ENCODE measurements at regions not wholly inside any gene's neighbourhood (a gene's known extent, or its start where the extent isn't known, plus 50 kb on each side); places are given as distances from the start of the nearest gene placed in this dataset.

DNA sequence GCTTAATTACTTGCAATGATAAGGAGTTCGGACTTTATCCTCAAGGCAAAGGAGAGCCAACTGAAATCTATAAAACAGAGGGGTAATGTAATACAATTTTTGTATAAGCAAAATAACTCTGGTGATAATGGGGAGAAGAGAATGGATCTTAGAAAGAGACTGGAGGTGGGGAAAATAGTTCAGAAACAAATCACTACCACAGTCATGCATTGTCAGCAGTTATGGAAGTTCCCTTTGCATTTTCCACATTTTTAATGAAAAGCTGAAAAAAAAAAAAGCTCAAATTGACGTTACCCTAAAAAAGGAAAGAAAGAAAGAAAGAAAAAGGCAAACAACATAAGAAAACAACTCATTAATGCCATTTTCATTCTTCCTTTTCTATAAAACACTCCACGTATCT lies 337.6 kb upstream of the HSF2 start:
- in situ Hi-C loops (cut with MboI; ENCODE audit: low sequenced_read_pairs) = no loop called here
- peaks cover 16% of the 10 kb centered on the region; the same call in 1 of the 2 replicates for H3K27me3 ChIP-seq (ENCODE audit: low read depth)
- no peaks in the 10 kb centered on the region for H3K4me1 ChIP-seq
- H3K9me3 ChIP-seq = no peaks in the 10 kb centered on the region
- no peaks in the 10 kb centered on the region for H3K36me3 ChIP-seq (replicated peaks)
- DNase-seq (ENCODE audit: low spot score in 2 of 2) = no peak
- no peak overlapping the region for H3K4me3 ChIP-seq

DNA sequence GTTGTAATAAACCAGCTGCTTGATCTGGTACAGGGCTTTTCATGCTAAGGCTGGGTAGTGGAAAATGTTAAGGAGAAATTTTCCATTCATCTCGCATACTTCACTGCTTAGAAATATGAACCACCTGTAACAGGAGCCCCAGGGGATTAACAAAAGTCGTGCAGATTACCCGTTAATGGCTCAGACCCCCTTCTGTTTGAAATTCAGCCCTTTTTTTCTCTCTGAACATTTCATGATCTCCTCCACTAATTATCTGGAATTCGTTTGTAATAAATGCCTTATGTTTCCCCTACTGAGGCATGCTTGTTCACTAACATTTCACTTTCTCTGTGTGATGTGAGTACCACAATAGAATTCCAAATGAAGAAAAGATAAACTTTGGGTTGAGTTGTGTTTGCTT lies 336.4 kb upstream of the HSF2 start:
- H3K36me3 ChIP-seq (replicated peaks) = no peaks in the 10 kb centered on the region
- DNase-seq (ENCODE audit: low spot score in 2 of 2) = no peak
- H3K27me3 ChIP-seq (ENCODE audit: low read depth) = peaks cover 16% of the 10 kb centered on the region; the same call in 1 of the 2 replicates
- in situ Hi-C loops (cut with MboI; ENCODE audit: low sequenced_read_pairs) = no loop called here
- H3K4me3 ChIP-seq = no peak overlapping the region
- H3K4me1 ChIP-seq = no peaks in the 10 kb centered on the region
- H3K9me3 ChIP-seq = no peaks in the 10 kb centered on the region

GRCh38 chr6:122063761-122064160 lies 335.7 kb upstream of the HSF2 start:
- in situ Hi-C loops (cut with MboI; ENCODE audit: low sequenced_read_pairs) = no loop called here
- Histone ChIP-seq H3K27me3 (ENCODE audit: low read depth) (peaks cover 16% of the 10 kb centered on the region; the same call in 1 of the 2 replicates), H3K4me3 (no peak overlapping the region), H3K4me1 (no peaks in the 10 kb centered on the region), H3K9me3 (no peaks in the 10 kb centered on the region), H3K36me3 (replicated peaks) (no peaks in the 10 kb centered on the region)
- no peak for DNase-seq (ENCODE audit: low spot score in 2 of 2)

DNA sequence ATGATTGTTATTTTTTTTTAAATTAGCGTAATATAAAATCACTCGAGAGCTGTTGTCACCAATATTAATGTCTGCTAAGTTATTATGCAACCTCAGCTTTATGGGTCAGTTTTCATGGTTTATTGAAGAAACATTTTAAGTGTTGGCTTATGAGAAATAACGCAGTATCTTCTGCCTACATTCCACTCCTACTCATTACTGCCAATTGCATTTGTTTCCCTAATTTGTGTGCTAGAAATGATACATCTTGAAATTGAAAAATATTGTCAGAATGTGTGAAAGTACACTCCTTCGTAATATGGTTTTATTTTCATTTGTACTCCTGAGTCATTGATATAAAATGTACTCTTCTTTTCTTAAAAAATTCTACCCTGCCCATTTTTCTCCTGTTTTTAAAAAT lies 333.3 kb upstream of the HSF2 start:
- Histone ChIP-seq H3K4me3 (no peak overlapping the region), H3K4me1 (no peaks in the 10 kb centered on the region), H3K9me3 (no peaks in the 10 kb centered on the region), H3K27me3 (ENCODE audit: low read depth) (peaks cover 16% of the 10 kb centered on the region; the same call in 1 of the 2 replicates), H3K36me3 (replicated peaks) (no peaks in the 10 kb centered on the region)
- no peak for DNase-seq (ENCODE audit: low spot score in 2 of 2)
- in situ Hi-C loops (cut with MboI; ENCODE audit: low sequenced_read_pairs) = no loop called here

- Histone ChIP-seq H3K4me3 (no peak overlapping the region), H3K36me3 (replicated peaks) (no peaks in the 10 kb centered on the region), H3K9me3 (no peaks in the 10 kb centered on the region), H3K4me1 (no peaks in the 10 kb centered on the region), H3K27me3 (ENCODE audit: low read depth) (0 out of 2 replicates have a peak, but pooled peaks cover 2% of the 10 kb centered on the region)
- in situ Hi-C loops (cut with MboI; ENCODE audit: low sequenced_read_pairs) = no loop called here
- DNase-seq (ENCODE audit: low spot score in 2 of 2) = no peak
These were observed 331.1 kb upstream of the HSF2 start for GRCh38 chr6:122068291-122068769.

DNA sequence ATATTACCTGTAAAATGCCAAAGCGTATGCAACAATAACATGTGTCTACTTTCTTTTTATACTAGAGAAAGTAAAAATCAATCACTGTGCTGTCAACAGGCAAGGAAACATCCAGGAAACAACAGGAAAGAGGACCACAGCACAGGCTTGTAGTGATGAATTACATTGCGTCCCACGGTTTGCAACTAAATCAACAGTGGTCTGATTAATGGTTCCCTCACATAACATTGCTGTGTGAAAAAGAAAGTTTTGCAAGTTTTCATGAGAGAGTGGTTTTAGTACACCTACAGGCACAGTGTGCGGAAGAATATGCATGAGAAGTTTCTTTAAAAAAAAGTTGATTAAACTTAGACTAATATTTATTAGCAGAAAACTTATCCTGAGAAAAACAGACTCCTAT lies 329.5 kb upstream of the HSF2 start:
- Histone ChIP-seq H3K4me3 (no peak overlapping the region), H3K36me3 (replicated peaks) (no peaks in the 10 kb centered on the region), H3K9me3 (no peaks in the 10 kb centered on the region), H3K27me3 (ENCODE audit: low read depth) (no peaks in the 10 kb centered on the region), H3K4me1 (no peaks in the 10 kb centered on the region)
- in situ Hi-C loops (cut with MboI; ENCODE audit: low sequenced_read_pairs) = no loop called here
- no peak for DNase-seq (ENCODE audit: low spot score in 2 of 2)

DNA sequence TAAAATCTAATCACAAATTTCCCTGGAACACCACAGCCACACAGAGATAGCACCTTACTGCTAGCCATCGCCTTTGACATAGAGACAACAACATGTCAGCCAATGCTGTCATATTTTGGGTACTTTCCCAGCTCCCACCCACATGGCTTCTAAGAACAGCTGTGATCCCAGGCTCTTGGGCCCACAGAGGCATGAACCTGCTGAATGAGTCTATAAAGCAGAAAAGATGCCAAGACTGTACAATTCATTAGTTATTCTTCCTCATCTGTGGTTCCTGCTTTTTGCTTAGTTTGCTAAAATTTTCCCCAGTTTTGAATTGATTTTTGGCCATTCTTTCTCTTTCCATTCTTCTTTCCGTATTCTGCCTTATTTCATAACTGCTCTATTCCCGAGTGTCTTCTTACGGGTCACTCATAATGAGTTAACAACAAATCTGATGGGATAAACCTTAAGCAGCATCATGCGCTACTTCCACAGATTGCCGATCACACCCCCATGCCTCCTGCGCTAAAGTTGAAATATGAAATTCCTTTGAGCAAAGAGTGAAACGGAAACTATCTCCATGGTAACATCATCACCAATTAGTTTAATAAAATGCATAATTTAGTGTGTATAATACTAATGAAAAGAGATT lies 327.3 kb upstream of the HSF2 start:
- no peak overlapping the region for H3K4me3 ChIP-seq
- no peaks in the 10 kb centered on the region for H3K27me3 ChIP-seq (ENCODE audit: low read depth)
- DNase-seq (ENCODE audit: low spot score in 2 of 2) = no peak
- no peaks in the 10 kb centered on the region for H3K9me3 ChIP-seq
- H3K4me1 ChIP-seq = no peaks in the 10 kb centered on the region
- H3K36me3 ChIP-seq (replicated peaks) = no peaks in the 10 kb centered on the region
- in situ Hi-C loops (cut with MboI; ENCODE audit: low sequenced_read_pairs) = no loop called here

DNA sequence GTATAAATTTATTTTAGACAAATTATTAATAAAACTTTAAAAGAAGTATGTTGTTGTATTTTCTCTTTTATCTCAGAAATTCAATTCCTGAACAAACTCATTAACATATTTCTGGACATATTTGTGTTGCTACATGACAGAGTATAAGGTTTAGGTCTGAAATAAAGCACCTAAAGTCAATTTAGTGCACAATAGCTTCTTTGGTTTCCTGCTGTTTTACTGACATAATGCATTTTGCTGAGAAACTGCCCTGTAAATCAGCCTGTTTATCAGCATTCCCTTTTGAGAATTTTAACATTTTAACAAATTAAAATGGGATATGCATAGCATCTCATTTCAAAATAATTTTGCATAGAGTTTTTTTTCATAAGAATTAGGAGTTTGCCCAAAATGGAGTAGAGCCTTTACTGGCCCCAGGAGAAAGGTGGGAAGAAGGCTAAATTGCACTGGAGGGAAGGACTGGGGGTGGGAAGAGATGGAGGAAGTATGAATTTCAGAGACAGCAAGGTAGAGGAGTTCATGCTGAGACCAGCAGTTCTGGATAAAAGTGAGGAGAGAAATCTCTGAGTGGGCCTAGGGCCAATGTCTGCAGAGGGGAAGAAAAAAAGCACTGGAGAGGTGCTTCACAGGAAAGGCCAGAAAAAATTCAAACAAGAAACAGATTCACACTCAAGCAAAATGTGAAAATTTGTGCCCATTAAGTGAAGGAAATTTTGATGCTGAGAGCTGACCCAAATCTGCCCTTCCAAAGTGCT lies 324.2 kb upstream of the HSF2 start:
- Histone ChIP-seq H3K4me3 (no peak overlapping the region), H3K27me3 (ENCODE audit: low read depth) (no peaks in the 10 kb centered on the region), H3K9me3 (no peaks in the 10 kb centered on the region), H3K4me1 (no peaks in the 10 kb centered on the region), H3K36me3 (replicated peaks) (no peaks in the 10 kb centered on the region)
- in situ Hi-C loops (cut with MboI; ENCODE audit: low sequenced_read_pairs) = no loop called here
- DNase-seq (ENCODE audit: low spot score in 2 of 2) = no peak

GRCh38 chr6:122075917-122076316 lies 323.5 kb upstream of the HSF2 start:
- no peaks in the 10 kb centered on the region for H3K4me1 ChIP-seq
- no peaks in the 10 kb centered on the region for H3K36me3 ChIP-seq (replicated peaks)
- in situ Hi-C loops (cut with MboI; ENCODE audit: low sequenced_read_pairs) = no loop called here

GRCh38 chr6:122077603-122078002 lies 321.8 kb upstream of the HSF2 start:
- in situ Hi-C loops (cut with MboI; ENCODE audit: low sequenced_read_pairs) = no loop called here
- H3K4me1 ChIP-seq = no peaks in the 10 kb centered on the region
- no peaks in the 10 kb centered on the region for H3K27me3 ChIP-seq (ENCODE audit: low read depth)
- no peak overlapping the region for H3K4me3 ChIP-seq
- H3K36me3 ChIP-seq (replicated peaks) = no peaks in the 10 kb centered on the region
- no peak for DNase-seq (ENCODE audit: low spot score in 2 of 2)
- H3K9me3 ChIP-seq = no peaks in the 10 kb centered on the region

More at GRCh38 chr6:122075917-122076316, 323.5 kb upstream of the HSF2 start:
- Histone ChIP-seq H3K4me3 (no peak overlapping the region), H3K27me3 (ENCODE audit: low read depth) (no peaks in the 10 kb centered on the region), H3K9me3 (no peaks in the 10 kb centered on the region)
- DNase-seq (ENCODE audit: low spot score in 2 of 2) = no peak

DNA sequence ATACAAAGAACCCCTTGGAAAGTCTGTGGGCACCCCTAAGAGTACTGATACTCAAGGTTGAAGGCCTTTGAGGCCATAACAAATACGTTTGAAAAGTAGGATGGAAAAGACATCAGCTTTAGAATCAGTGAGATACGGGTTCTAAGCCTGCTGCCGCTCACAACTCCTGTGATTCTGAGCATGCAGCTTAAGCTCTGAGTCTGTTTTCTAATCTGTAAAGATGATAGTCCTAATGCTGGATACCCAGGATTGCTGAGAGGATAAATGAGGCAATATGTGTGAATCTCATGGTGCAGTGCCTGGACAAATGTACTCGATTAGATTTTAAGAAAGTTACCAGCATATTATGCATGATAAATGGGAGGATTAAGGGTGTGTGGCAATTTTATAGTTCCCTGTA lies 321.0 kb upstream of the HSF2 start:
- Histone ChIP-seq H3K4me1 (no peaks in the 10 kb centered on the region), H3K27me3 (ENCODE audit: low read depth) (no peaks in the 10 kb centered on the region), H3K9me3 (no peaks in the 10 kb centered on the region), H3K4me3 (no peak overlapping the region), H3K36me3 (replicated peaks) (no peaks in the 10 kb centered on the region)
- DNase-seq (ENCODE audit: low spot score in 2 of 2) = no peak
- in situ Hi-C loops (cut with MboI; ENCODE audit: low sequenced_read_pairs) = no loop called here

DNA sequence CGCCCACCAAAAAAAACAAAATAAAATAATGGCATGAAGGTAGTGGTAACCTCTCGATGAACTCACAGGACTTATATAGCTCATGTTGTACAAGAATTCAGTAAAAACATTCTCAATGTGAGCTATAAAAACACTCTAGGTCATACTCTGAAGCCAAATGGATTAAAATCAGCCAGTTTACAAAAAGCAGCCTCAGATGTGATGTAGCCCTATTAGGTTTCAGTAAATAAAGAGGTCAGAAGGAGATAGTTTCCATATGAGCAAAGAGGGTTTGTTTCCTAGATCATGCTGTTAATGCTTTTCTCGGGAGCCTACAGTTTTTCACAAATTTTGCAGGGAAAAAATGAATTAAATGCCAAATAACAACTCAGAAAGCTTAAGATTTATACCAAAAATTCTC lies 319.5 kb upstream of the HSF2 start:
- Histone ChIP-seq H3K4me1 (no peaks in the 10 kb centered on the region), H3K9me3 (no peaks in the 10 kb centered on the region), H3K4me3 (no peak overlapping the region), H3K27me3 (ENCODE audit: low read depth) (no peaks in the 10 kb centered on the region), H3K36me3 (replicated peaks) (no peaks in the 10 kb centered on the region)
- DNase-seq (ENCODE audit: low spot score in 2 of 2) = no peak
- in situ Hi-C loops (cut with MboI; ENCODE audit: low sequenced_read_pairs) = no loop called here

GRCh38 chr6:122081921-122082320 lies 317.5 kb upstream of the HSF2 start:
- H3K4me1 ChIP-seq = no peaks in the 10 kb centered on the region
- in situ Hi-C loops (cut with MboI; ENCODE audit: low sequenced_read_pairs) = no loop called here
- no peaks in the 10 kb centered on the region for H3K27me3 ChIP-seq (ENCODE audit: low read depth)
- H3K9me3 ChIP-seq = no peaks in the 10 kb centered on the region
- H3K4me3 ChIP-seq = no peak overlapping the region
- H3K36me3 ChIP-seq (replicated peaks) = no peaks in the 10 kb centered on the region
- DNase-seq (ENCODE audit: low spot score in 2 of 2) = no peak

- in situ Hi-C loops (cut with MboI; ENCODE audit: low sequenced_read_pairs) = no loop called here
- no peaks in the 10 kb centered on the region for H3K27me3 ChIP-seq (ENCODE audit: low read depth)
- DNase-seq (ENCODE audit: low spot score in 2 of 2) = no peak
- no peaks in the 10 kb centered on the region for H3K9me3 ChIP-seq
- H3K36me3 ChIP-seq (replicated peaks) = no peaks in the 10 kb centered on the region
- no peaks in the 10 kb centered on the region for H3K4me1 ChIP-seq
- no peak overlapping the region for H3K4me3 ChIP-seq
These were observed 317.1 kb upstream of the HSF2 start for GRCh38 chr6:122082370-122082769.

Measured in HAP-1 (cell line).